Activated CD8-positive, alpha-beta T cell treated with anti-CD3 and anti-CD28 coated beads for 36 hours (primary cell): ENCODE measurements at regions not wholly inside any gene's neighbourhood (a gene's known extent, or its start where the extent isn't known, plus 50 kb on each side); places are given as distances from the start of the nearest gene placed in this dataset.

Experiments used
- ATAC-seq: fragments of 200-7000 bp; cut with Tn5 transposase; one replicate; pipeline ENCODE4 v1.10.0; 2021; ENCODE audit warnings: mild to moderate bottlenecking, moderate library complexity
- CTCF ChIA-PET: fragments of 350-600 bp; sonication (Branson Sonifier 250); formaldehyde crosslinking; loops from one replicate; lab custom pipeline; 2021; ENCODE audit warnings: antibody characterized with exemption; lab: Charles Lee
- POLR2A ChIA-PET: fragments of 350-600 bp; sonication (Branson Sonifier 250); formaldehyde crosslinking; loops from one replicate; lab custom pipeline; 2021; ENCODE audit warnings: antibody characterized with exemption; lab: Charles Lee
- DNase-seq: peaks from one replicate; pipeline ENCODE4 v3.0.0-alpha.2; 2020
- H3K27ac Mint-ChIP-seq: one replicate; pipeline ENCODE4 v1.8.0; 2021; ENCODE audit warnings: mild to moderate bottlenecking, mixed read lengths
- H3K27me3 Mint-ChIP-seq: one replicate; pipeline ENCODE4 v1.8.0; 2021; ENCODE audit warnings: mixed read lengths
- H3K36me3 Mint-ChIP-seq: one replicate; pipeline ENCODE4 v1.8.0; 2021; ENCODE audit warnings: low read depth, mixed read lengths
- H3K4me1 Mint-ChIP-seq: one replicate; pipeline ENCODE4 v1.8.0; 2021; ENCODE audit warnings: low read depth, mixed read lengths
- H3K4me3 Mint-ChIP-seq: one replicate; pipeline ENCODE4 v1.8.0; 2021; ENCODE audit warnings: mild to moderate bottlenecking, moderate library complexity, mixed read lengths
- H3K9me3 Mint-ChIP-seq: one replicate; pipeline ENCODE4 v1.8.0; 2021; ENCODE audit warnings: mixed read lengths
- CTCF ChIP-seq: fragments of 200-600 bp; IDR thresholded peaks from one replicate; pipeline ENCODE4 v1.8.0; 2022; ENCODE audit warnings: antibody characterized with exemption, mild to moderate bottlenecking
- intact Hi-C: fragments of 100-400 bp; cut with micrococcal nuclease; formaldehyde crosslinking; loops from one replicate; pipeline ENCODE4 v1.10.0; 2022

DNA sequence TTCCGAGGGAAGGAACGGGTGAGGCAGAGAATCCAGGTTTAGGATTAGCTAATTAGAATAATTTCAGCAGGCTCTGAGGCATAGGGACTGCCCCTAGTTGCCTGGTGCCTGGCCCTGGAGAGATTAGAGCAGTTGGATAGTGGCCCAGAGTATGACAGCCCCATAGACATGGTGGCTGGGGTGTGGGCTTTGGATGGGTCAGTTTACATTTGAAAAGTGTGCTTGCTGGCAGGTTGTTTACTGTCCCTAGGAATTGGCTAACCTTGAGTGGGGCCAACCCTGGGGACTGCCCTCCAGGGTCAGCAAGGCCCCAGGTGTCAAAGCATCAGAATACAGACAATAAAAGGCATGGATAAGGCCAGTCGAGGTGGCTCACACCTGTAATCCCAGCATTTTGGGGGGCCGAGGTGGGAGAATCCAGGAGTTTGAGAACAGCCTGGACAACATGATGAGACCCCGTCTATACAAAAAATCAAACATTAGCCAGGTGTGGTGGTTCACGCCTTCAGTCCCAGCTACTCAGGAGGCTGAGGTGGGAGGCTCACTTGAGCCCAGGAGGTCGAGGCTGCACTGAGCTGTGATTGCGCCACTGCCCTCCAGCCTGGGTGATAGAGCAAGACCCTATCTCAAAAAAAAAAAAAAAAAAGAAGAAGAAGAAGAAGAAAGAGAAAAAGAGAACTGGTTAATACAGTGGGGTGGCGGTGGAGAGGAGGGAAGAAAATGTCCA lies 182.3 kb upstream of the PWP1 start:
- H3K36me3 Mint-ChIP-seq = no peaks in the 10 kb centered on the region
- POLR2A ChIA-PET = no interaction called here
- H3K4me1 Mint-ChIP-seq = peaks cover 8% of the 10 kb centered on the region
- no peaks in the 10 kb centered on the region for H3K27me3 Mint-ChIP-seq
- CTCF ChIA-PET = no interaction called here
- no peak for ATAC-seq
- no peak overlapping the region for H3K4me3 Mint-ChIP-seq
- DNase-seq = no peak
- intact Hi-C loops = no loop called here
- no peak for TF ChIP-seq CTCF
- no peak overlapping the region for H3K27ac Mint-ChIP-seq
- no peaks in the 10 kb centered on the region for H3K9me3 Mint-ChIP-seq

GRCh38 chr12:107503887-107504885 lies 181.4 kb upstream of the PWP1 start:
- H3K27ac Mint-ChIP-seq = no peak overlapping the region
- no peak for ATAC-seq
- H3K9me3 Mint-ChIP-seq = no peaks in the 10 kb centered on the region
- ChIA-PET POLR2A (no interaction called here), CTCF (no interaction called here)
- intact Hi-C loops = no loop called here
- no peaks in the 10 kb centered on the region for H3K27me3 Mint-ChIP-seq
- no peak for TF ChIP-seq CTCF
- H3K36me3 Mint-ChIP-seq = no peaks in the 10 kb centered on the region
- H3K4me3 Mint-ChIP-seq = no peak overlapping the region
- H3K4me1 Mint-ChIP-seq = peaks cover 8% of the 10 kb centered on the region
- DNase-seq = no peak

DNA sequence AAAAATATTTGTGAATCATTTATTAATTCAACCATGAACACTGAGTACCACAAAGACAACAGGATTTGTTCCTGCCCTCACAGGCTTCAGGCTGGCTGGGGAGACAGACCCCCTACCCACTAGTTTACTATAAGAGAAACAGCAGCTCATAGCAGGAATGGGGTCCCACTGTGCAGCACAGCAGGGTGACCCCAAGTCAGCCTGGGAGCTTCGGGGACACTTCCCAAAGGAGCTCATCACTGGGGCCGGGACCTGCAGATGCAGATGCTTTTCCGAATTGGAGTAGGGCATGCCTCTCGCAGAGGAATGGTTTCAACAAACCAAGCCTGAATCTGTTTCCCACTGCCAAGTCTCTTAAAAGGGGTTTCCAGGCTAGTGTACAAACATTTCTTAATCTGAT lies 176.2 kb upstream of the PWP1 start:
- intact Hi-C loops = no loop called here
- ChIA-PET POLR2A (interaction anchor here (0.6 kb wide), 1 partner anchor 70 kb away, joined by 3 read pairs; no protein-coding TSS in a partner anchor), CTCF (interaction anchor here (1.1 kb wide), 1 partner anchor 378 kb away, joined by 3 read pairs; no protein-coding TSS in a partner anchor)
- no peaks in the 10 kb centered on the region for H3K27me3 Mint-ChIP-seq
- no peaks in the 10 kb centered on the region for H3K36me3 Mint-ChIP-seq
- no peak for ATAC-seq
- no peak for DNase-seq
- H3K27ac Mint-ChIP-seq = no peak overlapping the region
- no peak overlapping the region for H3K4me3 Mint-ChIP-seq
- TF ChIP-seq CTCF = no peak
- peaks cover 2% of the 10 kb centered on the region for H3K4me1 Mint-ChIP-seq
- H3K9me3 Mint-ChIP-seq = no peaks in the 10 kb centered on the region

GRCh38 chr12:107510211-107510610 lies 175.4 kb upstream of the PWP1 start:
- POLR2A ChIA-PET = interaction anchor here (0.6 kb wide), 1 partner anchor 70 kb away, joined by 3 read pairs; no protein-coding TSS in a partner anchor
- H3K4me1 Mint-ChIP-seq = peaks cover 7% of the 10 kb centered on the region
- no peaks in the 10 kb centered on the region for H3K27me3 Mint-ChIP-seq
- no peaks in the 10 kb centered on the region for H3K9me3 Mint-ChIP-seq
- ATAC-seq (no peak), DNase-seq (no peak)
- H3K4me3 Mint-ChIP-seq = no peak overlapping the region
- H3K27ac Mint-ChIP-seq = no peak overlapping the region
- intact Hi-C loops = no loop called here
- CTCF ChIA-PET = interaction anchor here (1.1 kb wide), 1 partner anchor 379 kb away, joined by 3 read pairs; no protein-coding TSS in a partner anchor
- TF ChIP-seq CTCF = no peak
- H3K36me3 Mint-ChIP-seq = no peaks in the 10 kb centered on the region
